ENCODE measurements at regions not wholly inside any gene's neighbourhood (a gene's known extent, or its start where the extent isn't known, plus 50 kb on each side); places are given as distances from the start of the nearest gene placed in this dataset.

GRCh38 chr16:26532456-26532855 lies 534.3 kb upstream of the C16orf82 start:
- no peak for TF ChIP-seq CTCF (IDR thresholded peaks at IDR 0.05; ENCODE audit: extremely low read depth, insufficient read depth, missing control alignments)
- in situ Hi-C loops (cut with MboI; ENCODE audit: low pct_unique_long_range_greater_than_20kb, low sequenced_read_pairs, unreplicated experiment) = no loop called here
- DNase-seq (ENCODE audit: low spot score) = no peak

GRCh38 chr16:26542198-26542597 lies 524.5 kb upstream of the C16orf82 start:
- in situ Hi-C loops (cut with MboI; ENCODE audit: low pct_unique_long_range_greater_than_20kb, low sequenced_read_pairs, unreplicated experiment) = no loop called here
- no peak for TF ChIP-seq CTCF (IDR thresholded peaks at IDR 0.05; ENCODE audit: extremely low read depth, insufficient read depth, missing control alignments)
- DNase-seq (ENCODE audit: low spot score) = no peak

GRCh38 chr16:26546573-26546972 lies 520.2 kb upstream of the C16orf82 start:
- in situ Hi-C loops (cut with MboI; ENCODE audit: low pct_unique_long_range_greater_than_20kb, low sequenced_read_pairs, unreplicated experiment) = no loop called here
- TF ChIP-seq CTCF (IDR thresholded peaks at IDR 0.05; ENCODE audit: extremely low read depth, insufficient read depth, missing control alignments) = no peak
- no peak for DNase-seq (ENCODE audit: low spot score)

- in situ Hi-C loops (cut with MboI; ENCODE audit: low pct_unique_long_range_greater_than_20kb, low sequenced_read_pairs, unreplicated experiment) = no loop called here
- DNase-seq (ENCODE audit: low spot score) = no peak
- TF ChIP-seq CTCF (IDR thresholded peaks at IDR 0.05; ENCODE audit: extremely low read depth, insufficient read depth, missing control alignments) = no peak
Observed at GRCh38 chr16:26547681-26548080, 519.0 kb upstream of the C16orf82 start.

- in situ Hi-C loops (cut with MboI; ENCODE audit: low pct_unique_long_range_greater_than_20kb, low sequenced_read_pairs, unreplicated experiment) = no loop called here
- no peak for DNase-seq (ENCODE audit: low spot score)
- no peak for TF ChIP-seq CTCF (IDR thresholded peaks at IDR 0.05; ENCODE audit: extremely low read depth, insufficient read depth, missing control alignments)
Observed at GRCh38 chr16:26550111-26550610, 516.6 kb upstream of the C16orf82 start.

- DNase-seq (ENCODE audit: low spot score) = no peak
- in situ Hi-C loops (cut with MboI; ENCODE audit: low pct_unique_long_range_greater_than_20kb, low sequenced_read_pairs, unreplicated experiment) = no loop called here
- TF ChIP-seq CTCF (IDR thresholded peaks at IDR 0.05; ENCODE audit: extremely low read depth, insufficient read depth, missing control alignments) = no peak
Observed at GRCh38 chr16:26554030-26554429, 512.7 kb upstream of the C16orf82 start.

- no peak for DNase-seq (ENCODE audit: low spot score)
- TF ChIP-seq CTCF (IDR thresholded peaks at IDR 0.05; ENCODE audit: extremely low read depth, insufficient read depth, missing control alignments) = no peak
- in situ Hi-C loops (cut with MboI; ENCODE audit: low pct_unique_long_range_greater_than_20kb, low sequenced_read_pairs, unreplicated experiment) = no loop called here
Observed at GRCh38 chr16:26561303-26561702, 505.4 kb upstream of the C16orf82 start.

Measured in GM13977 (cell line).